ENCODE measurements at regions not wholly inside any gene's neighbourhood (a gene's known extent, or its start where the extent isn't known, plus 50 kb on each side); places are given as distances from the start of the nearest gene placed in this dataset.
"Not testable (repeated sequence)": the region's sequence is repeated elsewhere in the genome, so short reads cannot be mapped to it uniquely, and the experiment has no call there.

DNA sequence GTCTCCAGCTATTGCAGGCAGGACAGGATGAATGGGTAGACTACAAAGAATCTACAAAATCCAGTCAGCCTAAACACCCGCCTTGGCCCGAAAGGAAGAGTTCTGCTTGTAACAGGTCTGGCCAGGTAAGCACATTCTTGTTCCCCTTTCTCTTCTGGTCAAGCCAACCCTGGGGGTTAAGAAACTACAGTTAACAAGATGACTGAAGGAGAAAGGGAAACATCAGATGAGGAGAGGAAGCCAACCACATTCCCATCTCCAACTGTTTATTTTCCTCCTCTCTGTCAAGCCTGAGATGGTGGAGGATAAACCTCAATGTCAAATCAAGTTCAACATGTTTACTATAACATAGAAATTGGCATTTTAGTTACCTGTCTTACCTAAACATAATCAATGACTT lies 198.9 kb downstream of the IPMK start:
- DNase-seq = no peak

DNA sequence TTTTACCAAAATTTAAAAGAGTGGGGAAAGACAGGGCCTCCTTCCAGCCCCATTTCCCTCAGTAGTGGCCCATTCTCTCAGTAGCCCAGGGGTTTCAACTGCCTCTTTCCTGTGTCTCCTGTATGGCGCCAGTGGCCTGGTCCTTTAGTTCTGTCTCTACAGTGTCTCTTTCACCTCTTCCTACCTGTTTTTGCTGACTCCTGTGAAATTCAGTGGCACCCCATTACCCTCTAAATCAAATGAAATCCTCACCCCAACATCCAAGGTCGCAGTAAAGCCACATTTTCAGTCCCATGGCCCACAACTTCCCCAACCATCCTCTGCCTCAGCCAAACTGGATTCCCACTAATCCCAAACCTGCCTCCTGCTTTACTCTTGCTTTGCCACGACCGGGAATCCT lies 200.7 kb downstream of the IPMK start:
- no peak for DNase-seq

GRCh38 chr10:58066126-58066525 lies 201.6 kb downstream of the IPMK start:
- no peak for DNase-seq

- peak in 5 of 56 donors; percentile 5 to 20 (median 8) for DNase-seq
Observed at GRCh38 chr10:58065529-58065815, 202.2 kb downstream of the IPMK start.

DNA sequence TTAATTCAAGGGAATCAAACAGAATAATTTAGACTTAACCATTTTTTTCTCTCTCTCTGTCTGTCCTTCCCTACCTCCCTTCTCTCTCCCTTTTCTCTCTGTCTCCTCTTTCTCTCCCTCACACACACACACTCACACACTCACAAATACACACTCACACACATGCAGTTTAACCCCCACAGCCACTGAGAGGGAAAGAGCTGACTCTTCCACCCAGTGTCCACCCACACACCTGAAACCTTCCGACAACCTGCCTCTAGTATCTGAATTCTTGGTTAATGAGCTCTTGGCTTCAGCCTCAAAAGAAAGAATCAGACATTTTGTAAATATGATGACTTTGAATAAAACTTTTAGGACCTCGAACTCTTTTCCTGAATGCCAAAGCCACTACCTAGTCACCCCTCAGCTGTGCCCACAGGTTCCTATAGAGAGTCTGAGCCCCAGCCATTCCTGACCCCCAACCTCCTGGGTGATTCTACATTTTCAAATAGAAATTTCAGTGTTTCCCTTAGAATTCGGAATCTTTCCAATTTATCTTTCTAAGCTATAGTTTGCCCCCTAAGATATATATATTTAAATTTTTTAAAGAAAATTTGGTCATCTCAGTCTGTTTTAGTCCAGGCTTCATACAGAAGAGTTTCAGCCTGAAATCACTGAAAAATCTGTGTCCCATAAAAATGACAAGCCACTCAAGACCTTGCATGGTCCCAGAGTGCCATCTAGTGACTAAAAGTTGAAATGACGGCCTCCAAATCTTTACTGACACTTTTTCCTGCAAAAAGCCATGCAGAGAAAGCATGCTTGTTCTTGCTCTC lies 202.8 kb downstream of the IPMK start:
- peak in 22 of 56 donors; percentile 0 to 75 (median 9) for DNase-seq

DNA sequence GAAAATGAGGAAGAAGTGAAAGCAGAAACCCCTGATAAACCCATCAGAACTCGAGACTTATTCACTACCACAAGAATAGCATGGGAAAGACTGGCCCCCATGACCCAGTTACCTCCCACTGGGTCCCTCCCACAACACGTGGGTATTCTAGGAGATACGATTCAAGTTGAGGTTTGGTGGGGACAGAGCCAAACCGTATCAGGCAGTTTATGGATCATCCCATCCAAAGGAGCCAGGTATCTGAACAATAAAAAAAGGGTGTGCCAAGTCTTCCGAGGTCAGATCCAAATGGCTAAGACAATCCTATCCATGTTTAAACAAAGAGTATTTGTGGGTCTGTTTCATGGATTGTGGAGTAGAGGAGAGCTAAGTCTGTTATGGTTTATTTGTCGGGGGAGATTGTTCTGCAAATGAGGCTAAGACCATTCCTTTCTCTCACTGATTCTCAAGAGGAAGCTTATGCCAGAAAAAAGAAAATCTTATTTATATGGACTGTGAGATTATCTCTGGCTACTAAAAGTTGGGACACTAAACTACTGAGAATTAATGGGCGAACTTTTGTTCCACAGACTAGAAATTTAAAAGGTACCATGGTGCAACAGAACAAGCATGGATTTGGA lies 203.7 kb downstream of the IPMK start:
- DNase-seq = no peak

- DNase-seq = not testable (repeated sequence)
Observed at GRCh38 chr10:58058683-58059082, 209.0 kb downstream of the IPMK start.

DNA sequence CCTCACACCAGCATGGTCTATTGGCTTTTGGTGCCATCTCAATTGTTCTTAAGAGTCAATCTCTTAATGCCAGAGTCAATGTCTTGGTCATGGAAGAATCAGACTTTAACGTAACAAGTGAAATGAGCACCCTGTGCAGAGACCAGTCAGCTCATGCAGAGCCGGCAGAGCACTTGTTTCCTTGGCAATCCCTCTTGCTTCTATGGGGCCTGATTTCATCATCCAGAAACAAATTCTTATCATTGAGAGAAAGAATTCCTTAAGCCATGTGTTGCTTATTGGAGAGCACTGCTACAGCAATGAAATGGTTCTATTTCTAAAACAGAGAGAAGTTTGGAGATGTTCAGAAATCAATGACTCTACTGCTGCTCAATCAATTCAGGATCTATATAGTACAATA lies 212.8 kb downstream of the IPMK start:
- no peak for DNase-seq

DNA sequence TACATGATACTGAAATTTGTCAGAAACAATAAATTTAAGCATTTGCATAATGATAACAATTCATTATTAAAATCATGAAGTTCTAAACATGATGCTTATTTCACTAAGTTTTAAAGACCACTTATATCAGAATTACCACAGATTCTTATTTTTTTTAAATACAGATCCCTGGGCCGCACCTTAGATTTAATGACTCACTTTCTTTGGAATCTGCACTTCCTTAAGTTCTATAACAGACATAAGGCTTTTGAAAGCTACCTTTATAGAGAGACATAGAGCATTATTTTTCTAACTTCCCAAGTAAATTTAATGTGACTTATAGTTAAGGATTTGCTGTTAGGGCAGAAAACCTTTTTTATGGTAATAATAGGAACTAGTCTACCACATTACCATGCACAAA lies 214.9 kb downstream of the IPMK start:
- DNase-seq = no peak

DNA sequence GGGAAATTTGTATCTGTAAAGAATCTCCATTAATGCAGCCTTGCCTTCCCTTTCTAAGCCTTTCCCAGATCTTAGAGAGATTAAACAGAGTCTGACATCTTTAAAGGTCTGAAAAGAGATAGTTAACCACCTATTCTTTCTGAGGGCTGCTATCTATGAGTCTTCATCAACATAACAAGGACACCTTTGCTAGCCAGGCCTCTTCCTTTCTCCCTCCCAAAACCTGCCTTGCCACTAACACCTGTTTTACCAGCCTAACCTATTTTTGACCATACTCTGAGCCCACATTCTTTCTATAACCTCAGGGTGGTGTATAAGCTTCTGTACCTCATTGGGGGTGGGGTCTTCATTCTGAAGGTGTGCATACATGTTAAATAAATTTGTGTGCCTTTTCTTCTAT lies 217.1 kb downstream of the IPMK start:
- DNase-seq = no peak

- no peak for DNase-seq
Observed at GRCh38 chr10:58048936-58049335, 218.8 kb downstream of the IPMK start.

- DNase-seq = no peak
Observed at GRCh38 chr10:58044072-58044471, 223.6 kb downstream of the IPMK start.

- no peak for DNase-seq
Observed at GRCh38 chr10:58041901-58042300, 225.8 kb downstream of the IPMK start.

DNA sequence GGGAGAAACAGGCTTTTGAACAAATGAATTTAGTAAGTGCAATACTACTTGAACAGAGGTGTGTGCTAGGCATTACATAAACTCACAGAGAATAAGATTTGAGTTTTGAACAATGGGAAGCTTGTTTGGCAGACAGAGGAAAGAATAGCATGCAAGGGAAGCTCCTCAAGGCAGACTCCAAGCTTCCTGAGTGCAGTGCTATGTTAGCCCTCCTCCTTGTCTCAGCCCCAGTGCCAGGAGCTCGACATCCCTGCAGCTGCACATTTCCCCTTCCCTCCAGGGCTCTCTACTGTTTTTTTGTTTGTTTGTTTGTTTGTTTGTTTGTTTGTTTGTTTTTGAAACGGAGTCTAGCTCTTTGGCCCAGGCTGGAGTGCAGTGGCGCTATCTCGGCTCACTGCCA lies 237.5 kb downstream of the IPMK start:
- no peak for DNase-seq

- DNase-seq = no peak
Observed at GRCh38 chr10:58028597-58029366, 238.9 kb downstream of the IPMK start.

GRCh38 chr10:58027426-58027825 lies 240.3 kb downstream of the IPMK start:
- DNase-seq = no peak

DNA sequence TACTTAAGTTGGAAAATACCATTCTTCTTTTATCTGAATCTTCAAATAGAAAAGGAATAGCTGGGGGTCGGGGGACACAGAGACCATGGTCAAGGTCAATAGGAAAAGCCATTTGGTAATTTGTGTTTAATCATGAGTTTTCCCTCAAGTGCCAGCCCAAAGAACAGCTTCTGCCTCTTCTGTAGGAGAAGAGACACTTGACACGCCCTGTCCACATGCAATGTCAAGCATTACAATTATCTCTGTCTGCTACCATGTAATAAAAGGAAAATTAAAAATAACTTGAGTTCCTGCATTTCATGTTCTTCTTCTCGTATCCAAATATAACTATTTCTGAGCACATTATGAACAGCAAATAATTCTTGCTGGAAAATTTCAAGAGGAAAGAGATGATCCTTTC lies 241.7 kb downstream of the IPMK start:
- DNase-seq = no peak

DNA sequence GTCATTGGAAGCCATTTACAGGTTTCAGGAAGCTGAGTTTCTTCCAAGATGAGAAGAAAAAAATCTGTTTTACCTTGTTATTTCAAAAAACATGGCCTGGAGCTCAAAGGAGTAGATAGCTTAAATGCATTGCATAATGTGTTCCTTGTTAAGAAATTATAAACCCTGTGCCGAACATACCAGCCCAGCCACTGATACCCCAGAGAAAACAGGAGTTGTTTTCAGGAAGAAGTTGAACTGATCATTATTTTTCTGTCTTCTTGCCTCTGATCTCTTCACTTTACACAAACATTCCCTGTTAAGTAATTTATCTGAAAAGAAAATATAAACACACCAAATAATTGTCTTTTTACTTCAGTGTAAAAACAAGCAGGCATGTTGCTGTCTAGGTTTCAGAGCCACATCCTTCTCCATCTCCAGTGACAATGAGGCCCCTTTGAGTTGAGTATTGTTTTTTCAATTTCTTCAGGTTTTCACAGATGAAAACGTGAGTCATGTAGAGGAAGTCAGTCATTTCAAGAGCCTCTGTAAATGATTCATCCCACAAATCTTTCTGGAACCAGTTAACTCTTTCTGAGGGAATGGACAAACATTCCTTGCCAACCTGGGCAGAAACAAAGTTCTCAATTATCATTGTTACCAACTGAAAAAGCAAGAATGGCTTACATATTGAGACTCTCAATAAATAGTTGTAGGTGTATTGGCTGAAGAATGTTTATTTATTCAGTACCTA lies 244.2 kb downstream of the IPMK start:
- DNase-seq = no peak

GRCh38 chr10:58019863-58020537 lies 247.7 kb downstream of the IPMK start:
- DNase-seq = no peak

GRCh38 chr10:58017719-58018367 lies 249.9 kb downstream of the IPMK start:
- no peak for DNase-seq

DNA sequence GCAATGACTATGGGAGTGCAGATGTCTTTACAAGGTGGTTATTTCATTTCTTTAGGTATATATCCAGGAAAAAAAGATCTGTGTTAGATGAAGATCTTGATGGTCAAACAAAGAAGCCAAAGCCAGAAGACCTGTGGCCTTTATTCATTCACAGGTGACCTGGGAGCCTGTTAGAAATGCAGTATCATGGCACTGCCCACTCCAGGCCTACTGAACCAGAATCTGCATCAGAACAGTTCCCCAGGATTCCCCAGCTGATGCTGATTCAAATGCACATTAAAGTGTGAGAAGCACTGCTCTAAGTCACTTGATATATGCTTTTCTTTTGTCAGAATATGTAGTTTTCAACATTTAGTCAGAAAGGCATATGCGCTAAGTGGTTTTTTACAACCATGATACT lies 251.1 kb downstream of the IPMK start:
- no peak for DNase-seq
